PFSK-1 (cell line): ENCODE measurements at regions not wholly inside any gene's neighbourhood (a gene's known extent, or its start where the extent isn't known, plus 50 kb on each side); places are given as distances from the start of the nearest gene placed in this dataset.

Experiments
- REST ChIP-seq, 2 experiments: IDR thresholded peaks; 2 replicates each; pipeline versions ENCODE4 v1.6.1 to v1.8.0; 2011 to 2012; ENCODE audit warnings: low read depth in 2 of 2, low read length in 2 of 2, control low read depth in 1 of 2, inconsistent platforms in 1 of 2, mild to moderate bottlenecking in 1 of 2, moderate library complexity in 1 of 2; ENCODE audit not compliant: insufficient read depth in 1 of 2
- TAF1 ChIP-seq: IDR thresholded peaks from 2 replicates; pipeline ENCODE4 v1.6.1; 2012; ENCODE audit warnings: low read length, control low read depth, borderline replicate concordance; ENCODE audit not compliant: insufficient read depth

- TF ChIP-seq REST (IDR thresholded peaks at IDR 0.05; ENCODE audit: insufficient read depth in 1 of 2, low read depth in 2 of 2, low read length in 2 of 2): no peak
- no peak for TF ChIP-seq TAF1
Observed at GRCh38 chr6:24076011-24076410, 50.0 kb upstream of the NRSN1 start.
